Keratinocyte (primary cell): ENCODE measurements at regions not wholly inside any gene's neighbourhood (a gene's known extent, or its start where the extent isn't known, plus 50 kb on each side); places are given as distances from the start of the nearest gene placed in this dataset.

ENCODE experiments used
- DNase-seq: peaks from one replicate; pipeline ENCODE4 v3.0.0-alpha.2; 2011; ENCODE audit warnings: low read depth, missing footprints, low spot score
- FAIRE-seq: peaks from 2 replicates; lab custom pipeline; 2011; peaks lifted over from hg19 to GRCh38; lab: Jason Lieb, UNC
- H2AFZ ChIP-seq: 2 replicates; pipeline ENCODE4 v1.6.0; 2012; ENCODE audit warnings: low read length, control low read depth, inconsistent platforms; ENCODE audit not compliant: control insufficient read depth
- H3K27ac ChIP-seq: 2 replicates; pipeline ENCODE4 v1.5.1; 2011; ENCODE audit warnings: low read length; ENCODE audit not compliant: control insufficient read depth, insufficient read depth
- H3K27me3 ChIP-seq: 3 replicates; pipeline ENCODE4 v1.6.0; 2011; ENCODE audit warnings: low read length; ENCODE audit not compliant: control insufficient read depth, insufficient read depth; ENCODE audit errors: extremely low read depth
- H3K36me3 ChIP-seq, 2 experiments: 2 replicates in 1 of 2; 3 replicates in 1 of 2; pipeline ENCODE4 v1.5.1; 2011; ENCODE audit warnings: low read length in 2 of 2, mild to moderate bottlenecking in 1 of 2; ENCODE audit not compliant: control insufficient read depth in 2 of 2, insufficient read depth in 2 of 2; ENCODE audit errors: extremely low read depth in 1 of 2
- H3K4me1 ChIP-seq: 3 replicates; pipeline ENCODE4 v1.5.1; 2011; ENCODE audit warnings: low read length; ENCODE audit not compliant: control insufficient read depth, insufficient read depth; ENCODE audit errors: extremely low read depth
- H3K4me2 ChIP-seq: 3 replicates; pipeline ENCODE4 v1.6.0; 2011; ENCODE audit warnings: low read depth, low read length; ENCODE audit not compliant: control insufficient read depth, insufficient read depth; ENCODE audit errors: extremely low read depth
- H3K4me3 ChIP-seq, 3 experiments: fragments of 200-600 bp in 1 of 3; sonication (generic) in 1 of 3; 2 replicates in 2 of 3; 3 replicates in 1 of 3; pipeline ENCODE4 v1.5.1; 2011 to 2016; ENCODE audit warnings: low read length in 3 of 3, mild to moderate bottlenecking in 3 of 3, control low read depth in 2 of 3, inconsistent platforms in 1 of 3, low read depth in 1 of 3, mixed read lengths in 1 of 3, mixed run types in 1 of 3, moderate library complexity in 1 of 3; ENCODE audit not compliant: control insufficient read depth in 2 of 3, insufficient read depth in 2 of 3; ENCODE audit errors: extremely low read depth in 1 of 3
- H3K79me2 ChIP-seq: 2 replicates; pipeline ENCODE4 v1.6.0; 2012; ENCODE audit warnings: low read length; ENCODE audit not compliant: control insufficient read depth, insufficient read depth
- H3K9ac ChIP-seq: 3 replicates; pipeline ENCODE4 v1.6.0; 2011; ENCODE audit warnings: low read length; ENCODE audit not compliant: control insufficient read depth, insufficient read depth; ENCODE audit errors: extremely low read depth
- H3K9me1 ChIP-seq: 3 replicates; pipeline ENCODE4 v1.6.0; 2011; ENCODE audit warnings: low read length; ENCODE audit not compliant: control insufficient read depth, insufficient read depth; ENCODE audit errors: extremely low read depth
- H3K9me3 ChIP-seq: 2 replicates; pipeline ENCODE4 v1.5.1; 2012; ENCODE audit warnings: low read depth, low read length; ENCODE audit not compliant: control insufficient read depth
- H4K20me1 ChIP-seq: 3 replicates; pipeline ENCODE4 v1.6.0; 2011; ENCODE audit warnings: low read length; ENCODE audit not compliant: control insufficient read depth, insufficient read depth; ENCODE audit errors: extremely low read depth
- CTCF ChIP-seq, 3 experiments: IDR thresholded peaks in 1 of 3; conservative IDR thresholded peaks in 1 of 3; optimal IDR thresholded peaks in 1 of 3; 2 replicates in 2 of 3; 3 replicates in 1 of 3; pipeline versions ENCODE3 to v1.5.1; 2011; ENCODE audit warnings: low read length in 3 of 3, mild to moderate bottlenecking in 3 of 3, moderate library complexity in 2 of 3, control low read depth in 1 of 3, inconsistent platforms in 1 of 3; ENCODE audit not compliant: insufficient read depth in 2 of 3; ENCODE audit errors: extremely low read depth in 1 of 3
- EZH2 ChIP-seq: IDR thresholded peaks from one replicate; pipeline ENCODE4 v1.6.1; 2012; ENCODE audit warnings: inconsistent platforms, mild to moderate bottlenecking, low read length, moderate library complexity
- dilution Hi-C: fragments of 300-500 bp; cut with MboI; formaldehyde crosslinking; loops from one replicate; pipeline ENCODE4 v1.7.0; 2020; ENCODE audit warnings: low sequenced_read_pairs; ENCODE audit not compliant: extremely low pct_ligation_motif_present

- no peak for FAIRE-seq
- DNase-seq, result no peak
Observed at GRCh38 chr2:11071211-11071610, 84.1 kb upstream of the SLC66A3 start.

GRCh38 chr2:11071939-11072338 lies 83.3 kb upstream of the SLC66A3 start:
- no peak overlapping the region for H3K4me2 ChIP-seq
- H3K4me3 ChIP-seq, result no peak overlapping the region
- TF ChIP-seq EZH2, result no peak
- TF ChIP-seq CTCF (optimal IDR thresholded peaks at IDR 0.05 in 1 of 3, IDR thresholded peaks at IDR 0.05 in 1 of 3, conservative IDR thresholded peaks at IDR 0.05 in 1 of 3; ENCODE audit: extremely low read depth in 1 of 3, insufficient read depth in 2 of 3, low read length in 3 of 3), result no peak
- H2AFZ ChIP-seq, result no peak overlapping the region
- H3K36me3 ChIP-seq, result no peaks in the 10 kb centered on the region
- H3K9ac ChIP-seq, result no peak overlapping the region
- no peaks in the 10 kb centered on the region for H3K27me3 ChIP-seq
- H3K4me1 ChIP-seq, result no peaks in the 10 kb centered on the region
- no peak for DNase-seq
- no peaks in the 10 kb centered on the region for H3K9me3 ChIP-seq
- dilution Hi-C loops, result no loop called here
- no peaks in the 10 kb centered on the region for H3K9me1 ChIP-seq
- FAIRE-seq, result no peak
- no peaks in the 10 kb centered on the region for H4K20me1 ChIP-seq
- H3K27ac ChIP-seq, result no peak overlapping the region
- no peaks in the 10 kb centered on the region for H3K79me2 ChIP-seq

More at GRCh38 chr2:11071211-11071610, 84.1 kb upstream of the SLC66A3 start:
- H3K27me3 ChIP-seq, result no peaks in the 10 kb centered on the region
- no peak overlapping the region for H3K27ac ChIP-seq
- no peaks in the 10 kb centered on the region for H3K79me2 ChIP-seq
- dilution Hi-C loops, result no loop called here
- TF ChIP-seq EZH2, result no peak
- TF ChIP-seq CTCF (optimal IDR thresholded peaks at IDR 0.05 in 1 of 3, IDR thresholded peaks at IDR 0.05 in 1 of 3, conservative IDR thresholded peaks at IDR 0.05 in 1 of 3; ENCODE audit: extremely low read depth in 1 of 3, insufficient read depth in 2 of 3, low read length in 3 of 3), result no peak
- no peak overlapping the region for H3K9ac ChIP-seq
- no peak overlapping the region for H2AFZ ChIP-seq
- no peaks in the 10 kb centered on the region for H3K36me3 ChIP-seq
- no peaks in the 10 kb centered on the region for H4K20me1 ChIP-seq
- H3K4me2 ChIP-seq, result no peak overlapping the region
- no peaks in the 10 kb centered on the region for H3K9me3 ChIP-seq
- no peak overlapping the region for H3K4me3 ChIP-seq
- no peaks in the 10 kb centered on the region for H3K4me1 ChIP-seq
- no peaks in the 10 kb centered on the region for H3K9me1 ChIP-seq
